ENCODE measurements at regions not wholly inside any gene's neighbourhood (a gene's known extent, or its start where the extent isn't known, plus 50 kb on each side); places are given as distances from the start of the nearest gene placed in this dataset.

GRCh38 chr11:70674605-70675004 lies 276.3 kb downstream of the CTTN start:
- H3K9ac ChIP-seq (ENCODE audit: low read length), result no peak overlapping the region
- H3K79me2 ChIP-seq (replicated peaks; ENCODE audit: insufficient read depth, low read length), result no peaks in the 10 kb centered on the region
- H3F3A ChIP-seq (ENCODE audit: insufficient read depth, low read length, poor library complexity, severe bottlenecking), result no peaks in the 10 kb centered on the region
- no peaks in the 10 kb centered on the region for H4K20me1 ChIP-seq (ENCODE audit: insufficient read depth)
- H3K36me3 ChIP-seq (ENCODE audit: insufficient read depth, low read length), result no peaks in the 10 kb centered on the region
- no peak overlapping the region for H3K4me2 ChIP-seq (ENCODE audit: low read length)
- no peak overlapping the region for H2AFZ ChIP-seq (ENCODE audit: low read depth, low read length)
- H3K9me3 ChIP-seq (ENCODE audit: low read length), result no peaks in the 10 kb centered on the region
- no peak for TF ChIP-seq EP300 (conservative IDR thresholded peaks at IDR 0.05; ENCODE audit: poor library complexity, severe bottlenecking)
- no peak for TF ChIP-seq RAD21 (conservative IDR thresholded peaks at IDR 0.05)
- TF ChIP-seq MXI1 (conservative IDR thresholded peaks at IDR 0.05; ENCODE audit: poor library complexity, severe bottlenecking), result no peak
- no peak for TF ChIP-seq REST (IDR thresholded peaks at IDR 0.05; ENCODE audit: borderline replicate concordance)
- TF ChIP-seq CTCF (IDR thresholded peaks at IDR 0.05; ENCODE audit: poor library complexity, severe bottlenecking), result no peak
- TF ChIP-seq SMC3 (conservative IDR thresholded peaks at IDR 0.05; ENCODE audit: poor library complexity), result no peak
- TF ChIP-seq EZH2 (IDR thresholded peaks at IDR 0.05; ENCODE audit: borderline replicate concordance, insufficient read depth, low read length, poor library complexity, severe bottlenecking), result no peak
- no peak for TF ChIP-seq POLR2AphosphoS5 (IDR thresholded peaks at IDR 0.05)
- no peak for TF ChIP-seq TAF1 (IDR thresholded peaks at IDR 0.05; ENCODE audit: low read depth)
- no peak overlapping the region for H3K27ac ChIP-seq (ENCODE audit: low read length)
- no peaks in the 10 kb centered on the region for H3K9me2 ChIP-seq (ENCODE audit: insufficient read depth, low read length)
- no peak overlapping the region for H3K4me3 ChIP-seq (ENCODE audit: low read length)
- H3K27me3 ChIP-seq (ENCODE audit: insufficient read depth, low read depth, low read length), result no peaks in the 10 kb centered on the region

GRCh38 chr11:70675697-70676374 lies 277.5 kb downstream of the CTTN start:
- Histone ChIP-seq H3K36me3 (ENCODE audit: insufficient read depth, low read length) (no peaks in the 10 kb centered on the region), H3K4me3 (ENCODE audit: low read length) (no peak overlapping the region), H3K9me3 (ENCODE audit: low read length) (no peaks in the 10 kb centered on the region), H3K79me2 (replicated peaks; ENCODE audit: insufficient read depth, low read length) (no peaks in the 10 kb centered on the region), H4K20me1 (ENCODE audit: insufficient read depth) (no peaks in the 10 kb centered on the region), H3K27ac (ENCODE audit: low read length) (no peak overlapping the region), H3F3A (ENCODE audit: insufficient read depth, low read length, poor library complexity, severe bottlenecking) (no peaks in the 10 kb centered on the region), H3K9ac (ENCODE audit: low read length) (no peak overlapping the region), H3K4me2 (ENCODE audit: low read length) (no peak overlapping the region), H3K9me2 (ENCODE audit: insufficient read depth, low read length) (no peaks in the 10 kb centered on the region), H3K27me3 (ENCODE audit: insufficient read depth, low read depth, low read length) (no peaks in the 10 kb centered on the region), H2AFZ (ENCODE audit: low read depth, low read length) (no peak overlapping the region)
- no peak for TF ChIP-seq REST (IDR thresholded peaks at IDR 0.05; ENCODE audit: borderline replicate concordance)
- TF ChIP-seq POLR2AphosphoS5 (IDR thresholded peaks at IDR 0.05), result no peak
- no peak for TF ChIP-seq EP300 (conservative IDR thresholded peaks at IDR 0.05; ENCODE audit: poor library complexity, severe bottlenecking)
- no peak for TF ChIP-seq CTCF (IDR thresholded peaks at IDR 0.05; ENCODE audit: poor library complexity, severe bottlenecking)
- TF ChIP-seq EZH2 (IDR thresholded peaks at IDR 0.05; ENCODE audit: borderline replicate concordance, insufficient read depth, low read length, poor library complexity, severe bottlenecking), result no peak
- no peak for TF ChIP-seq SMC3 (conservative IDR thresholded peaks at IDR 0.05; ENCODE audit: poor library complexity)
- TF ChIP-seq RAD21 (conservative IDR thresholded peaks at IDR 0.05), result no peak
- TF ChIP-seq MXI1 (conservative IDR thresholded peaks at IDR 0.05; ENCODE audit: poor library complexity, severe bottlenecking), result no peak
- TF ChIP-seq TAF1 (IDR thresholded peaks at IDR 0.05; ENCODE audit: low read depth), result no peak
